C4-2B (cell line): ENCODE measurements at regions not wholly inside any gene's neighbourhood (a gene's known extent, or its start where the extent isn't known, plus 50 kb on each side); places are given as distances from the start of the nearest gene placed in this dataset.

Source experiments
- H3K27ac ChIP-seq: fragments of 450-650 bp; 2 replicates; pipeline ENCODE4 v1.5.1; 2017
- CTCF ChIP-seq: fragments of 450-650 bp; conservative IDR thresholded peaks from 2 replicates; pipeline ENCODE4 v1.5.1; 2017; ENCODE audit warnings: mild to moderate bottlenecking
- ZFX ChIP-seq: fragments of 450-650 bp; IDR thresholded peaks from 2 replicates; pipeline ENCODE4 v1.6.1; 2017

DNA sequence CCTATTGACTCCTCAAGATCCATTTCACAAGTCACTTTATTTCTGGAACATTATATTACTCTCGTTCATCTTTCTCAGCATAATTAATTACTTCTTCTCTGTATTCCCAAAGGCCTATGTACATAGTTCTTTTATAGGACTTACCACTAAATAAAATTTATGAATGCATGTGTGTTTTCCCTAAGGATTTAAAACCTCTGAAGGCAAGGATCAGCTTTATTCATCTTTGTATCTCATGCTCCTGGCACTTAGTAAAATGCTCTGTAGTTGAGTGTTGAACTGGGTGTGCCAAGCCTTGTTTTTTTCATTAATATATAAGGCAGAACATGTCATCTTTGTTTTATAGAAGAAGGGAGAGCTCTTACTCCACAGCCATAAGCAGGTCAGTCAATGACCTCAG, 194.1 kb upstream of the ZPLD1 start:
- TF ChIP-seq ZFX (no peak), CTCF (no peak)
- no peak overlapping the region; the same call in 1 of the 2 replicates for H3K27ac ChIP-seq

DNA sequence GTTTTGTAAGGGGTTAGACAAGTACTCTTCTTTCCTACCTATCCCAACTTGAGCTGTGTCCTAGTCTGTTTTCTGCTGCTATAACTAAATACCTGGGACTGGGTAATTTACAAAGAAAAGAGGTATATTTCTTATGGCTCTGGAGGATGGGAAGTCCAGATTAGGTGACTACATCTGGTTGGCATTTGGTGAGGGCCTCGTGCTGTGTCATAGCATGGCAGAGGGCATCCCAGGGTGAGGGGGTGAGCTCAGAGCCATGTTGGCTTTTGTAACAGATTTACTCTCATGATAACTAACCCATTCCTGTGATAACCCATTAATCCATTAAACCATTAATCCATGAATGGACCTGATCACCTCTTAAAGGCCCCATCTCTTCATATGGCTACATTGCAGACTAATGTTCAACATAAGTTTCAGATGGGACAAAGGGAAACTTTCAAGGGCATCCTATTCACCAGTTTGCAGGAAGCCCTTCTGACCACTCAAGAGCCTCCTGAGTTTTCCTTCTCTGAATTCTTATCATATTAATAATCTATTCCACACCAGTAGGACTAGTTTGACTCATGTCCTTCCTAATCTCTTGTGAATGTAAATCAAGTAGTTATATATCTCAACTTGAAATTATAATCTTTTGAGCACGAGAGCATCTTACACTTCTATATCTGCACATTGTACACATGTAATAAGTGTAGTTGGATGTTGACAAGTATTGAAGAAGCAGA, 185.7 kb upstream of the ZPLD1 start:
- no peak for TF ChIP-seq ZFX
- TF ChIP-seq CTCF: no peak

DNA sequence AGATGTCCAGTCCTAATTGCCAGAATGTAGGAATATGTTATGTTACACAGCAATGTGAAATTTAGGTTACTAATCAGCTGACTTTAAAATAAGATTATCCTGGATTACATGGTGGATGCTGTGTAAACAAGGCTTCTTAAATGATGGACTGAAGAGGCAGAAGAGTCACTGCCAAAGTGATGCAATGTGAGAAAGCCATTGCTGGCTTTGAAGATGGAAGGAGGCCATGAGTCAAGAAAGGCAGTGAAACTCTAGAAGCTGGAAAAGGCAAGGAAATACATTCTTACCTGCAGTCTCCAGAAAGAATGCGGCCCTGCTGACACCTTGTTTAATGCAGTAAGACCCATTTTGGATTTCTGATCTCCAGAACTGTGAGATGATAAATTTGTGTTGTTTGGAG, 179.1 kb upstream of the ZPLD1 start:
- TF ChIP-seq ZFX: no peak
- no peak for TF ChIP-seq CTCF
- no peak overlapping the region for H3K27ac ChIP-seq

More for the DNA sequence above, 185.7 kb upstream of the ZPLD1 start:
- no peak overlapping the region for H3K27ac ChIP-seq

DNA sequence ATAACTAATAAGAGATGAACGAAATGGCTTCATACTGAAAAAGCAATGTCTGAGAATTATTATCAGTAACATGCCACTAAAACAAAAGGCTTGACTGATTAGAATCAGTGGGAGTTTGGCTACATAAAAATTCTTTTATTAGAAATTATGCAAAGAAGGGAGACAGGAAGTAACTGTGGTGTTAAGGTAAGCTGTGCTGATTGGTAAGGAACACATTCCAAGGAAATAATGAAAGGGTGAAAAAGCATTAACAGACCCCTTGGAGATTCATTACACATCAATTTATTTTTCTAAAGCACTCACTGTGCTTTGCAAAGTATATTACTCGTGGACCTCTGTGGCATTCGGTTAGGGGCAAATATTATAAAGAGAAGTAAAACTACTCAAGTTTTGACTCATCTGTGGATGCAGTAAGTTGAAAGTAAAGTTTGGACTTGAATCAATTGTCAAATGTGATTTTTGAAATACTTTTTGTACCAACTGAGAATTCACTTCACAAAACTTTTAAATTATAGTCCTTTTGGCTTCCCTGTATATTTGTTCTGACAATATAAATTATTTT, 176.1 kb upstream of the ZPLD1 start:
- H3K27ac ChIP-seq: no peak overlapping the region
- TF ChIP-seq ZFX (no peak), CTCF (no peak)

DNA sequence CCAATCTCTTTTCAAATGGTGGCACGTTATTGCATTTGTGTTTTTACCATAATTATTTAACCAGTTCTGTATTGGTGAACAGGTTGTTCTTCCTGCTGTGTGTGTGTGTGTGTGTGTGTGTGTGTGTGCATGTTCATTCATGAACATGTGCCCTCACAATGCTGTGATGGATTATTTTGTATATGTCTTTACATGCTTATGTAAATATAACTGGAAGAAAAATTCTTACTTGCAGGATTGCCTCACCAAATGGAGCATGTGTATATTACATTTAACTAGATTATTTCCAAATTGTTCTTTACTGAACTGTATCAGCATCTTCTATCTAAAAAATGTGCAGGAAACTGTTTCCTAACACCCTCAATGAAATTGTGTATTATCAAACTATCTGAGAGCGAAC, 175.2 kb upstream of the ZPLD1 start:
- H3K27ac ChIP-seq: no peak overlapping the region
- TF ChIP-seq ZFX (no peak), CTCF (no peak)

DNA sequence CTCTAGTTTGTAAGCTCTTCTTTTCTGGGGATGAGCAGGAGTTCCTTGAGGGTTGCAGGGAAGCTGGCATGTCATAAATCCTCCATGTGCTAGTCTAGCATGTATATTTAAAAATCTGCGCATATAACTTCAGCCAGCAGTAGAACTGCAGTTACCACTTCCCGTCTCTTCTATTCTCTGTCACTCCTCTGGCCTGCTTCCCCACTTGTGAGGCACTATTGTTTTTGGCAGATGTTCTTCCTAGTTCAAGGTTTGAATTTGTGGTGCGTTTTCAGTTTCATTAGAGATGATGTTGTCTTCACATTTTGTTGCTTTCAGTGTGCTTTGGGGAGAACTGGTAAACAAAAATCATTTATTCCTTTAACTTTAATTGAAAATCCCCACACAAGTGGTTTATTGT, 169.1 kb upstream of the ZPLD1 start:
- TF ChIP-seq CTCF (no peak), ZFX (no peak)
- H3K27ac ChIP-seq: no peak overlapping the region

DNA sequence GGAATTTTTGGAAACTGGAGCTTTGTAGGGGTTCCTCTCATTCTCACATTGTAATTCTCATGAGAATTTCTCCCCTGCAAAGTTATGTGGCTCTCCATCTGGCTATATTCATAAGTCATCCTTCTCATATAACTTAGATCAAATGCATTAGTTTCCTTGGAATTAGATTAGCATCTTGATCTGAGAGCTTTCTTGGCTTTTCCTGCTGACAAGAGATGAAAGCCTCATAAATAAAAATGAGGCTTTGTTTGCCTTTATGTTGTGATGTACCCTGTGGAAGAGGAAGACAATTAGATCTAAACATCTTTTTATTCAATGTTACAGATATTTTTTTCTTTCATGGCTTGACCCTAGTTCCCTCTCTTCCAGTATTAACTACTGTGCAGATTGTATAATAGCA, 165.4 kb upstream of the ZPLD1 start:
- H3K27ac ChIP-seq: no peak overlapping the region
- TF ChIP-seq ZFX (no peak), CTCF (no peak)
